ENCODE measurements at regions not wholly inside any gene's neighbourhood (a gene's known extent, or its start where the extent isn't known, plus 50 kb on each side); places are given as distances from the start of the nearest gene placed in this dataset.

GRCh38 chr2:57617318-57617717 is 429.3 kb upstream of the VRK2 start:
- no peak overlapping the region for H2BK120ac ChIP-seq (replicated peaks; ENCODE audit: low read depth, low read length)
- no peak overlapping the region for H3K9ac ChIP-seq (replicated peaks in 1 of 4; ENCODE audit: extremely low read depth in 1 of 4, low read depth in 3 of 4, low read length in 3 of 4)
- peaks cover 0 to 5% (median 0%) of the 10 kb centered on the region in 4 experiments; a peak in 1 of 7 replicates for H3K4me1 ChIP-seq (replicated peaks in 1 of 4; ENCODE audit: control insufficient read depth in 3 of 4, insufficient read depth in 4 of 4, low read length in 3 of 4)
- H3K56ac ChIP-seq (replicated peaks; ENCODE audit: insufficient read length, low read depth, low read length), result no peak overlapping the region
- no peak overlapping the region for H3K4ac ChIP-seq (replicated peaks; ENCODE audit: insufficient read length, low read depth, low read length)
- FAIRE-seq (no peak), DNase-seq (ENCODE audit: low read depth in 1 of 2, low spot score in 2 of 2) (no peak)
- H4K20me1 ChIP-seq (replicated peaks in 1 of 2; ENCODE audit: control insufficient read depth in 1 of 2, insufficient read depth in 2 of 2, low read length in 2 of 2), result no peaks in the 10 kb centered on the region
- H3K14ac ChIP-seq (ENCODE audit: insufficient read length), result no peak overlapping the region
- no peak overlapping the region for H3K4me2 ChIP-seq (ENCODE audit: insufficient read depth in 1 of 2, low read depth in 2 of 2, low read length in 2 of 2)
- H2BK20ac ChIP-seq (ENCODE audit: low read length), result no peak overlapping the region
- no peaks in the 10 kb centered on the region for H3K79me2 ChIP-seq (ENCODE audit: control insufficient read depth in 1 of 2, insufficient read depth in 2 of 2, low read length in 2 of 2)
- H3K23me2 ChIP-seq (ENCODE audit: low read depth, low read length), result no peaks in the 10 kb centered on the region
- ChIA-PET CTCF (ENCODE audit: partially characterized antibody) (no interaction called here), POLR2A (ENCODE audit: partially characterized antibody) (no interaction called here)
- no peak overlapping the region for H4K8ac ChIP-seq (ENCODE audit: extremely low read depth, insufficient read depth, low read length)
- H2BK12ac ChIP-seq (ENCODE audit: low read depth, low read length), result no peak overlapping the region
- no peak overlapping the region for H2BK5ac ChIP-seq (ENCODE audit: low read depth, low read length)
- no peaks in the 10 kb centered on the region for H3K9me3 ChIP-seq (ENCODE audit: insufficient read depth in 2 of 2, low read depth in 1 of 2, low read length in 1 of 2)
- no peaks in the 10 kb centered on the region; the same call in 1 of the 2 replicates for H3K79me1 ChIP-seq (ENCODE audit: low read depth, low read length)
- H3K27me3 ChIP-seq (replicated peaks in 1 of 4; ENCODE audit: control insufficient read depth in 3 of 4, extremely low read depth in 1 of 4, insufficient read depth in 3 of 4, low read length in 3 of 4), result no peaks in the 10 kb centered on the region
- H2BK15ac ChIP-seq (ENCODE audit: low read length), result no peak overlapping the region
- no peak overlapping the region for H2AK5ac ChIP-seq (ENCODE audit: low read depth, low read length)
- H4K5ac ChIP-seq (ENCODE audit: insufficient read length, low read depth, low read length), result no peak overlapping the region
- H3K18ac ChIP-seq (ENCODE audit: extremely low read depth, low read length), result no peak overlapping the region
- H3K23ac ChIP-seq (ENCODE audit: insufficient read length), result no peak overlapping the region
- H3K4me3 ChIP-seq (ENCODE audit: extremely low read depth in 1 of 4, insufficient read depth in 2 of 4, low read depth in 3 of 4, low read length in 4 of 4), result no peak overlapping the region
- 63% methylated on average over 3 of the region's 3 CpGs; no CpG with 5 or more reads in 1 of the 2 experiments for WGBS, 2 experiments (ENCODE audit: extremely low coverage in 1 of 2, insufficient coverage in 1 of 2, insufficient read length in 1 of 2, insufficient replicate concordance in 2 of 2, low coverage in 1 of 2, low lambda C conversion rate in 2 of 2, missing lambda C conversion rate in 1 of 2)
- H3K36me3 ChIP-seq (ENCODE audit: control insufficient read depth in 2 of 4, insufficient read depth in 4 of 4, low read length in 3 of 4), result no peaks in the 10 kb centered on the region
- no peak overlapping the region for H3K27ac ChIP-seq (ENCODE audit: low read depth, low read length)
- no peak overlapping the region for H4K91ac ChIP-seq (replicated peaks; ENCODE audit: insufficient read length, low read length)
- no peak overlapping the region for H2AFZ ChIP-seq (ENCODE audit: low read length)
- TF ChIP-seq BRCA1 (IDR thresholded peaks at IDR 0.05; ENCODE audit: low read depth, low read length) (no peak), SP2 (IDR thresholded peaks at IDR 0.05; ENCODE audit: low read length) (no peak), POU5F1 (IDR thresholded peaks at IDR 0.05; ENCODE audit: low read depth, low read length) (no peak), NRF1 (IDR thresholded peaks at IDR 0.05; ENCODE audit: low read depth, low read length) (no peak), FOSL1 (IDR thresholded peaks at IDR 0.05; ENCODE audit: insufficient read depth, low read depth, low read length) (no peak), SP1 (IDR thresholded peaks at IDR 0.05; ENCODE audit: low read depth, low read length) (no peak), JUND (IDR thresholded peaks at IDR 0.05; ENCODE audit: low read length) (no peak), EP300 (IDR thresholded peaks at IDR 0.05; ENCODE audit: borderline replicate concordance in 1 of 2, low read depth in 2 of 2, low read length in 2 of 2) (no peak), RNF2 (IDR thresholded peaks at IDR 0.05; ENCODE audit: borderline replicate concordance, low read depth, low read length, missing control alignments, poor library complexity, severe bottlenecking) (no peak), CTCF (IDR thresholded peaks at IDR 0.05; ENCODE audit: control extremely low read depth in 1 of 3, insufficient read depth in 1 of 3, low read depth in 1 of 3, low read length in 3 of 3) (no peak), BACH1 (IDR thresholded peaks at IDR 0.05; ENCODE audit: low read length) (no peak), RBBP5 (IDR thresholded peaks at IDR 0.05; ENCODE audit: borderline replicate concordance, low read depth, low read length) (no peak)

Measured in H1 (cell line).